ENCODE measurements at regions not wholly inside any gene's neighbourhood (a gene's known extent, or its start where the extent isn't known, plus 50 kb on each side); places are given as distances from the start of the nearest gene placed in this dataset.

DNA sequence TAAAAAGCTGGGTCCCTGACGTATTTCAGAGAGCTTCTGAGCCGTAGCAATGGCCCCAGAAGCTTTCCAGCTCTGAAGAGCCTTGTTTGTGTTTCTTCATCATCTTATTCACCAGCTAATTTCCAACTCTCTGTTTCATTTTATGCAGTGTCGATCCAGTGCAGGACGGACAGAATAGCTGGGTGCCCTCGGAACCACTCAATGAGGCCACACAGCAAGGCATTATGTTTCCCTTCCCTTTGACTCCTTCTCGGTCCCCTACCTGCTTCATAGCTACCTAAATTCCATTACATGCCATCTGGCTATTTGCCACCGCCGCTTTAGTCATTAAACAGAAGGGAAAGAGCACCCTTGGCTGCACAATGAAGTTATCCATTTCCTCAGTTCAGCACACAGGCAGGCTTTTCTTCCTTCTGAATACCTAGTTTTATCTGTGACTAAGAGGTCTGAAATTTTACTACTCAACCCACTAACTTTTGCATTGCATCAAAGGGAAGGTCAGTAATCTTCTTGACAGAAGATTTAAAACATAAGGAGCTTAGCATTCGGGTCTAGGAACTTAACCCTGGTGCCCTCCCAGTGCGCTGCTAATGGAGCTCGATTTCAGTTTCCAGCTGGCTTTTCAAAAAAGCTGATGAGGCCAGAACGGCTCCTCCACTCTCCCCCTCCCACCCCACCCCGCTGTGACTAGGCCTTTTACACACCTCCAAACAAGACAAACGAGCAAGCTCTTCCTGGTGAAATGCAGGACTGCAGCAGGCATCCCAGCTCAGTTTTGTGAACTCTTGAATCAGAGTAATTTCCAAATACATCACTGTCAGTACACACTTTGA, 176.8 kb downstream of the GXYLT1 start:
- Histone ChIP-seq H3K36me3 (no peaks in the 10 kb centered on the region), H3K4me1 (no peaks in the 10 kb centered on the region), H3K9me3 (no peaks in the 10 kb centered on the region), H3K27me3 (no peaks in the 10 kb centered on the region), H3K27ac (no peak overlapping the region), H3K4me3 (no peak overlapping the region)
- intact Hi-C loops (cut with DNase I; ENCODE audit: low total_unique reads): no loop called here
- TF ChIP-seq POLR2A (IDR thresholded peaks at IDR 0.05): no peak
- TF ChIP-seq, protein P1, sequence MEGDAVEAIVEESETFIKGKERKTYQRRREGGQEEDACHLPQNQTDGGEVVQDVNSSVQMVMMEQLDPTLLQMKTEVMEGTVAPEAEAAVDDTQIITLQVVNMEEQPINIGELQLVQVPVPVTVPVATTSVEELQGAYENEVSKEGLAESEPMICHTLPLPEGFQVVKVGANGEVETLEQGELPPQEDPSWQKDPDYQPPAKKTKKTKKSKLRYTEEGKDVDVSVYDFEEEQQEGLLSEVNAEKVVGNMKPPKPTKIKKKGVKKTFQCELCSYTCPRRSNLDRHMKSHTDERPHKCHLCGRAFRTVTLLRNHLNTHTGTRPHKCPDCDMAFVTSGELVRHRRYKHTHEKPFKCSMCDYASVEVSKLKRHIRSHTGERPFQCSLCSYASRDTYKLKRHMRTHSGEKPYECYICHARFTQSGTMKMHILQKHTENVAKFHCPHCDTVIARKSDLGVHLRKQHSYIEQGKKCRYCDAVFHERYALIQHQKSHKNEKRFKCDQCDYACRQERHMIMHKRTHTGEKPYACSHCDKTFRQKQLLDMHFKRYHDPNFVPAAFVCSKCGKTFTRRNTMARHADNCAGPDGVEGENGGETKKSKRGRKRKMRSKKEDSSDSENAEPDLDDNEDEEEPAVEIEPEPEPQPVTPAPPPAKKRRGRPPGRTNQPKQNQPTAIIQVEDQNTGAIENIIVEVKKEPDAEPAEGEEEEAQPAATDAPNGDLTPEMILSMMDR (IDR thresholded peaks at IDR 0.05): no peak
- DNase-seq: no peak

DNA sequence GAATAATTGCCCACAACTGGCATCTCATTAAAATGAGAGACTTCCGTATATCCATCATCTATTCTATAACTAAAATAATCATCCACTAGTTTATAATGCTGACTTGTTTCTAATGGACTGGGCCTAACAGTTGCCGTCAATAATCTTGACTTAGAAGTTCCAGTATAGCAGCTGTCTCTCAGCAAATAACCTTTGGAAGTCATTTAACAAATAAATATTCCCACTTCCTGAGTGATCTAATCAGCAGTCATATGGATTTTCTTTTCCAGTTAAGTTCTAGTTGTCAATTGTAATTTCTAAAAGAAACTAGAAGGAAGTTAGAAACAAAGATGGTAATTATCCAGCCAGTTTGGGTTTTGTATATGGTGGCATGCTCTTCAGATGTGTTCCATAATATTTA, 177.8 kb downstream of the GXYLT1 start:
- Histone ChIP-seq H3K9me3 (no peaks in the 10 kb centered on the region), H3K4me3 (no peak overlapping the region), H3K36me3 (no peaks in the 10 kb centered on the region), H3K4me1 (no peaks in the 10 kb centered on the region), H3K27ac (no peak overlapping the region), H3K27me3 (no peaks in the 10 kb centered on the region)
- TF ChIP-seq, protein P1 (IDR thresholded peaks at IDR 0.05): no peak
- no peak for TF ChIP-seq POLR2A (IDR thresholded peaks at IDR 0.05)
- intact Hi-C loops (cut with DNase I; ENCODE audit: low total_unique reads): no loop called here
- DNase-seq: no peak

DNA sequence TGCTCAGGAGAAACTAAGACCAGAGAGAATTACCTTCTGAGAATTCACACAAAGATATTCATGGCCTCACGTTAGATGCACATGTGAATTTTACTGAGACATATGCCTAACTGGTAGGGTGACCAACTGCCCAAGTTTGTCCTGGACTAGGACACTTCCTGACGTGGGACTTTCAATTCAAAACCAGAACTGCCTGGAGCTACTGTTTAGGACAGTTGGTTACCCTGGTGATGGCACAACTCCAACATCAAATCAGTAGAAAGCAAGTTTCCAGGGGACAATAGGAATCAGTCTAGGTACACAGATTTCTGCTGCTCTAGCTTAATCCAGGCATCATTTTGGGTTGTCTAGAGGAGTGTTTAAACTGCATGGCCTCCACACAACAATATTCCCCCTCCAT, 178.7 kb downstream of the GXYLT1 start:
- H3K36me3 ChIP-seq: no peaks in the 10 kb centered on the region
- H3K4me3 ChIP-seq: no peak overlapping the region
- H3K27ac ChIP-seq: no peak overlapping the region
- DNase-seq: no peak
- intact Hi-C loops (cut with DNase I; ENCODE audit: low total_unique reads): no loop called here
- no peaks in the 10 kb centered on the region for H3K27me3 ChIP-seq
- TF ChIP-seq, protein P1 (IDR thresholded peaks at IDR 0.05): no peak
- TF ChIP-seq POLR2A (IDR thresholded peaks at IDR 0.05): no peak
- no peaks in the 10 kb centered on the region for H3K4me1 ChIP-seq
- no peaks in the 10 kb centered on the region for H3K9me3 ChIP-seq

DNA sequence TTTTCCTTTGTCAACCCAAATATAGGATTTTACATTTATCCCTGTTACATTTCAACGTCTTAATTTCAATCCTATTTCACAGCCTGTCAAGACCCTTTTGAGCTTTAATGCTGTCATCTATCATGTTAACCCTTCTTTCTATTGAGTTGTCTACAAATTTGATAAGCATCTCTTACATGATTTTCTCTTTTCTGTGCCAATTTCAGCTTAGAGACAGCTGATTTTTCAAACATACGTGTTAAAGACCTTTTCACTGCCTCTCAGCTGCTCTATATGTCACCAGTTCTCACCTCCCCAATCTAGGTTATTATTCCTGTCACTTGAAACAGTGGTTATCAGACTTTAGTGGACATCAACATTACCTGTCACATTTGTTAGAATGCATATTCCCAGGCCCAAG, 181.3 kb downstream of the GXYLT1 start:
- TF ChIP-seq, protein P1 (IDR thresholded peaks at IDR 0.05): no peak
- TF ChIP-seq POLR2A (IDR thresholded peaks at IDR 0.05): no peak
- Histone ChIP-seq H3K27me3 (no peaks in the 10 kb centered on the region), H3K36me3 (no peaks in the 10 kb centered on the region), H3K27ac (no peak overlapping the region), H3K9me3 (no peaks in the 10 kb centered on the region), H3K4me3 (no peak overlapping the region), H3K4me1 (no peaks in the 10 kb centered on the region)
- intact Hi-C loops (cut with DNase I; ENCODE audit: low total_unique reads): no loop called here
- DNase-seq: no peak

DNA sequence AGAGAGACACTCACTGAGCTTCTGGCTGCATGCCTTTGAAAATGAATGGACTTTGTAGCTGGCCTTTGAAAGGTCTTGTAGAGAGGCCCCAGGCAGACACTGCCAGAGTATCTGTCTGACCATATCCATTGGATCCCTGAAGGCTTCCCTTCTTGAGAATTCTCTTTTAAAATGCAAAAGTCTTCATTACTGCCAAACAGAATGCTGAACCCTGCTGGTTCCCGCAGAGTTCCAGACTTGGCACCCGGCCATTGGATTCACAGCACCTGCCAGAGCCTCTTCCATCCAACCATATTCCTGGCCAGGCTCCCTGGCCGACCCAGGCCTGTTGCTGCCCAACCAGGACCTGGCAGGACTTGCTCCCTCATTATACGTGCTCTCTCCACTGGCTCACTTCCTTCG, 182.5 kb downstream of the GXYLT1 start:
- Histone ChIP-seq H3K27ac (no peak overlapping the region), H3K4me1 (no peaks in the 10 kb centered on the region), H3K9me3 (no peaks in the 10 kb centered on the region), H3K4me3 (no peak overlapping the region), H3K36me3 (no peaks in the 10 kb centered on the region), H3K27me3 (no peaks in the 10 kb centered on the region)
- intact Hi-C loops (cut with DNase I; ENCODE audit: low total_unique reads): no loop called here
- no peak for DNase-seq
- TF ChIP-seq POLR2A (IDR thresholded peaks at IDR 0.05): no peak
- TF ChIP-seq, protein P1 (IDR thresholded peaks at IDR 0.05): no peak

All from uterus (tissue), 3 donors.